Sigmoid colon (tissue), 3 donors: ENCODE measurements at regions not wholly inside any gene's neighbourhood (a gene's known extent, or its start where the extent isn't known, plus 50 kb on each side); places are given as distances from the start of the nearest gene placed in this dataset.

Experiments
- POLR2A ChIP-seq, 2 donors: fragments of 450-650 bp; IDR thresholded peaks; one replicate each; pipeline ENCODE4 v1.6.1; 2016; ENCODE audit warnings: antibody characterized with exemption in 2 of 2, mild to moderate bottlenecking in 2 of 2, moderate library complexity in 2 of 2
- TF ChIP-seq, protein P1 (sequence below), 4 experiments: fragments of 450-650 bp in 3 of 4; fragments of 200-600 bp in 1 of 4; IDR thresholded peaks; one replicate each; pipeline ENCODE4 v1.5.1; 2016 to 2019; ENCODE audit warnings: antibody characterized with exemption in 4 of 4, mild to moderate bottlenecking in 3 of 4, moderate library complexity in 2 of 4

DNA sequence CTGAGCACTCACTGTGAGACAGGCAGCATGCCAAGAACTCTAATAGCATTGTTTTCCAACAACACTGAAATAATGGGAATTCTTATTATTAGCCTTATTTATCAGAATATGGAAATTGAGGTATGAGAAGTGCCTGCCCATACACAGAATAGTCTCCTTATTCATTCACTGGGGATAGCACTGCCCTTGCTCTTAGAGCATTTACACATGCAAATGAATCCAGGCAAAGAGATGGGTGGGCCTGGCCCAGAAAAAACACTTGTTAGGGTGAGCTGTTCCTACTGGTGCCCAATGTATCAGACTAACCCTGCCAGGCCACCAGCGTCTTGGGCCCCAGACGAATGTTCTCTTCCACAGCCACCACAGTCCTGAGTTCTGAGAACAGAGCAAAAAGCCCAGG is 112.9 kb downstream of the TUBA3C start:
- TF ChIP-seq, protein P1, sequence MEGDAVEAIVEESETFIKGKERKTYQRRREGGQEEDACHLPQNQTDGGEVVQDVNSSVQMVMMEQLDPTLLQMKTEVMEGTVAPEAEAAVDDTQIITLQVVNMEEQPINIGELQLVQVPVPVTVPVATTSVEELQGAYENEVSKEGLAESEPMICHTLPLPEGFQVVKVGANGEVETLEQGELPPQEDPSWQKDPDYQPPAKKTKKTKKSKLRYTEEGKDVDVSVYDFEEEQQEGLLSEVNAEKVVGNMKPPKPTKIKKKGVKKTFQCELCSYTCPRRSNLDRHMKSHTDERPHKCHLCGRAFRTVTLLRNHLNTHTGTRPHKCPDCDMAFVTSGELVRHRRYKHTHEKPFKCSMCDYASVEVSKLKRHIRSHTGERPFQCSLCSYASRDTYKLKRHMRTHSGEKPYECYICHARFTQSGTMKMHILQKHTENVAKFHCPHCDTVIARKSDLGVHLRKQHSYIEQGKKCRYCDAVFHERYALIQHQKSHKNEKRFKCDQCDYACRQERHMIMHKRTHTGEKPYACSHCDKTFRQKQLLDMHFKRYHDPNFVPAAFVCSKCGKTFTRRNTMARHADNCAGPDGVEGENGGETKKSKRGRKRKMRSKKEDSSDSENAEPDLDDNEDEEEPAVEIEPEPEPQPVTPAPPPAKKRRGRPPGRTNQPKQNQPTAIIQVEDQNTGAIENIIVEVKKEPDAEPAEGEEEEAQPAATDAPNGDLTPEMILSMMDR (IDR thresholded peaks at IDR 0.05): no peak
- no peak for TF ChIP-seq POLR2A (IDR thresholded peaks at IDR 0.05)
